GM20000 (cell line): ENCODE measurements at regions not wholly inside any gene's neighbourhood (a gene's known extent, or its start where the extent isn't known, plus 50 kb on each side); places are given as distances from the start of the nearest gene placed in this dataset.

Experiments used
- DNase-seq: peaks from one replicate; pipeline ENCODE4 v3.0.0; 2012; ENCODE audit warnings: low spot score
- TF ChIP-seq, protein P1 (sequence below): IDR thresholded peaks from 2 replicates; pipeline ENCODE4 v1.5.1; 2012; ENCODE audit warnings: mild to moderate bottlenecking, control low read depth; ENCODE audit errors: extremely low read depth, missing control alignments

DNA sequence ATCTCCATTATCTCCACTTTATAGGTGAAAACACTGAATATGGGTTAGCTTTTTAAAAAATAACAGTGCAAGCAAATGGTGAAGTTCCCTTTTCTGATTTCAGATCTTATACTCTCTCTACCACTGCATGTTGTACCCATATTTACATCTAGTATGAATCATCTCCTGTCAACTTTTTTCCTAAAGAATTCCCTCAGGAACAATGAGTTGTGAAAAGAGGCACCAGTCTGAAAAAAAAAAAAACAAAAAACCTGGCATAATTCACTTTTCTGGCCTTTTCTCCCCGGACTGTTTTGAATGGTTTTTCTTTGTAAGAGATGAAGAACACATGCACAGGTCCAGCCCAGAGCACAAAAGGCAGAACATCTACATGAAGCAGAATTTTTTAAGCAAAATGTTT, 596.0 kb downstream of the COL12A1 start:
- no peak for DNase-seq
- TF ChIP-seq, protein P1, sequence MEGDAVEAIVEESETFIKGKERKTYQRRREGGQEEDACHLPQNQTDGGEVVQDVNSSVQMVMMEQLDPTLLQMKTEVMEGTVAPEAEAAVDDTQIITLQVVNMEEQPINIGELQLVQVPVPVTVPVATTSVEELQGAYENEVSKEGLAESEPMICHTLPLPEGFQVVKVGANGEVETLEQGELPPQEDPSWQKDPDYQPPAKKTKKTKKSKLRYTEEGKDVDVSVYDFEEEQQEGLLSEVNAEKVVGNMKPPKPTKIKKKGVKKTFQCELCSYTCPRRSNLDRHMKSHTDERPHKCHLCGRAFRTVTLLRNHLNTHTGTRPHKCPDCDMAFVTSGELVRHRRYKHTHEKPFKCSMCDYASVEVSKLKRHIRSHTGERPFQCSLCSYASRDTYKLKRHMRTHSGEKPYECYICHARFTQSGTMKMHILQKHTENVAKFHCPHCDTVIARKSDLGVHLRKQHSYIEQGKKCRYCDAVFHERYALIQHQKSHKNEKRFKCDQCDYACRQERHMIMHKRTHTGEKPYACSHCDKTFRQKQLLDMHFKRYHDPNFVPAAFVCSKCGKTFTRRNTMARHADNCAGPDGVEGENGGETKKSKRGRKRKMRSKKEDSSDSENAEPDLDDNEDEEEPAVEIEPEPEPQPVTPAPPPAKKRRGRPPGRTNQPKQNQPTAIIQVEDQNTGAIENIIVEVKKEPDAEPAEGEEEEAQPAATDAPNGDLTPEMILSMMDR, result no peak

DNA sequence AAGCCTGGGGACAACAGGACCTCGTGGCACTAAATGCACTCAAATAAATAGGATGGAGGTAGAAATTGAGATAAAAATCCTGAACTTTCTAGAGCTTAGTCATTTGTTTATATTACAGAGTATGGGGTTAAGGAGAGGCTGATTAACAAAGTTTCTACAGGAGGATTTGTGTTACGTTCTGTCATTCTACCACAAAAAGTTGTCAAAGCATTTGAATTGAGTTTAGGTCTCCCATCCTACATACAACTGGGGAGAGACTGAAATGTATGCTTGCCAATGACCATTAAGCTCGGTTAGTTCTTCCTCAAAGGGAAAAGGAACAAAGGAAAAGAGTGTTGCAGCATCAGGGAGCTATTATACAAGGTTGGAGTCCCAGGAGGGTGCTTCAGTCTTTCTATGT, 597.9 kb downstream of the COL12A1 start:
- DNase-seq, result no peak
- TF ChIP-seq, protein P1, result no peak

DNA sequence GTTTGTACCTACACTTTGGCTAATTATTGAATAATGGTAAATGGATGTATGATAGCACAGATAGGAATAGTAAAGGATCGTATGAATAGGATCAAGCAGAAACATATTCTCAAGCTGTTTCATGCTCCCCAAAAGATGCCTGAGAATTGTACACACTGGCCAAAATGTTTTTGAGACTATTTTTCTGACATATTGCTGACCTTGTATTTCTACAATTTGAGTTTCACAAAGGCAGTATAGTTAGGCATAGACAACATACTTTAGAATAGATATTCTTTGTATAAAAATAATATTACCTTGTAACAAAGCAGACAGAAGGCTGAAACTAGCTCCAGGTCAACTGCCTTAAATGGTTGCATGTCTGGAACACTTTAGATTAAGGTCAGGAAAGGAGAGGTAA, 598.4 kb downstream of the COL12A1 start:
- TF ChIP-seq, protein P1, result no peak
- DNase-seq, result no peak

DNA sequence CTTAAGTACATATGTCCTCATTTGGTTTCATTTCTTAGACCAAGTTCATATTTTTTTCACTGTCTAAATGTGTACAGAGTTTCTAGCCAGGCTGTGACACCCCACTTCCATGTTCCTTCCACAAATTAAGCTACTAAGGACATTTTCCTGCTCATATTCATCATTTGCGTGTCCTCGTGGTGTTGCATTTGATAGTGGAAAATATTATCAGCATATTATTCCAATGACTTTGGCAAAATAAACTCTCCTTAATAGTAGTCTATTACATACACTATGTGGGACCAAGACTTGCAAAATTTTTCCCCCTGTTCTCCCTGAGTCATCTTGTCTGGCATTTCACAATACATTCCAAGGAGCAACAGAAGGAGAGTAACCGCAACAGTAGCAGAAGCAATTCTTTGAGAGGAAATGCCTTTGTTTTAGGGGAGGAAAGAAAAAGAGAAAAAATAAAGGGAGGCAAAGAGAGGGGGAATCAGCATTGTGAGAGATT, 599.2 kb downstream of the COL12A1 start:
- no peak for DNase-seq

DNA sequence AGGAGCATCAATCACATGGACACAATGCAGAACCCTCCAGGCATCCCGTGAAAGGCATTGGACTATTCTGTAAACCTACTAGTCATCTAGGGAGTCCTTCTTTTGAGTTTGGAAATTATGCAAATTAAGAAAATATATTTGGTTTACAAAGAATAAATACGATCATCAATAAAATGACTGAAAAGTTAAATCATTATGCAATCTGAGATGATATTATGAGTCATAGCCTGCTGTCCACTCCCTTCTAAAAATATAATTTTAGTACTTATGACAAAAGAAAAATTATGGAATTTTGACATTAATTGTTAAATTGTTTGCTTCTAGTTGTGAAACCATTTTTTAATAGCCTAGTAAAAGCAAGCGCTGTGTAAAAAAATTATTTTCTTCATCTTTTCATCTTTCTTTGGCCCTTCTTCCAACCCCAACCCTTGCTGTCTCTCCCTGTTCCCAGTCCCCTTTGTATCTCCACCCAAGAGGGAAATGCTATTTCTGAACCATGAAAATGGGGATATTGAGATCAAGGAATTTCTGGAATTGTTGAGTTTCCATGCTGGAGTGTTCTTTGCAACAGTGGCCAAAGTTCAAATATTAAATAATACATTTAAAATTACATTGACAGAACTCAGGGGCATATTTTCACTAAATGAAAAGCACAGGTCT, 599.8 kb downstream of the COL12A1 start:
- TF ChIP-seq, protein P1, result no peak
- DNase-seq, result no peak

More for the DNA sequence above, 599.2 kb downstream of the COL12A1 start:
- TF ChIP-seq, protein P1, result no peak

DNA sequence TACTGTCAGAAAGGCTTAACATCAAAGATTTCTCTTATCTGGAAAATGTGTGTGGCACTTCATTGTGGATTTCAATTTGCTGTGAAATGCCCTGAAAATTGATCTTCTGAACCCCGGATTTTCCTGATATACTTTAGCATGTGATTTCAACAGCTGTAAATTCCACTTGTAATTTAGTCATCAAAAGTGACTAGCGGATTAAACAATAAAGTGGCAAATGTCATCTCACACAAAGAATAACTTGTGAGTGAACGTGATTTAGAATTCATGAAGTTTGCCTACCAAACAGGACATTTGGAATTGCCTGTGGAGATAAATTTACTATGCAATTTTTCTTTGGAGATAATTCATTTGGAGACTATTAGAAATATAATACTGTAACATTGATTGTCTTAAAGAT, 601.6 kb downstream of the COL12A1 start:
- DNase-seq, result no peak
- TF ChIP-seq, protein P1, result no peak

DNA sequence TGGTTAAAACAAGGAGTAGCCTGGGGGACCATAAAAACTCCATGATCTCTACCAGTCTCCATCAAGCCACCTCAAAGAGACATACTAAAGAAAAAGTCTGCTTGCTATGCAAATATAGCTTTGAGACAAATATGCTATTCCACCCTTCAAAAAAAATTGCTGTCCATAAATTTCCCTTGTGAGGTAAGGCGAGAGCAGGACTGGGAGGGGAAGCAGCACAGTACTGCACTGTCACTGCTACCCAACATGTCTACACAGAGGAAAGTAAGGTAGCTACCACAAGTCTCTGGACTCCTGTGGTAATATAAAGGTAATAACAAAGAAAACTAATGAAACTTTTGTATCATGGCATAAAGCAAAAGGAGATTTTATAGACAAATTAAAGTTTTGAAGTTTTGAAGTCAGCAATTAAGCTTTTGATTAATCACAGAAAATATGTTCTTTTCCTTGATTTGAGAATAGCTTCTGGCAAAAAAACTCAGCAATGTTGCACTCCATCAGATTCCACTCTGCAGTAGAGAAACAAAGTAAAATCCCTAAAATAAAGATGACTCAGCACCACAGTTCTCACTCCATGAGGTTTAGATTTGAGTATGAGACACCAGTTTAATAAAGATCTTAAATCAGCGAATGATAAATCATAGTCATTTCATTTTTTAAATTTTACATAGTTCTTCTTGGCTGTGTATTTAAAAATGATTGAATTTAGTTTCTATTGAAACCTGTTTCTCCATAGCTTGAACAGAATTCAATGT, 602.4 kb downstream of the COL12A1 start:
- TF ChIP-seq, protein P1, result no peak
- DNase-seq, result no peak
